ENCODE measurements at regions not wholly inside any gene's neighbourhood (a gene's known extent, or its start where the extent isn't known, plus 50 kb on each side); places are given as distances from the start of the nearest gene placed in this dataset.

GRCh38 chr2:125535089-125535488 lies 1120.9 kb upstream of the GYPC start:
- no peak overlapping the region for H3K4me3 ChIP-seq (ENCODE audit: insufficient read depth, low read depth, low read length)
- H3K9me3 ChIP-seq (ENCODE audit: control insufficient read depth, low read length), result no peaks in the 10 kb centered on the region
- H3K36me3 ChIP-seq (ENCODE audit: control insufficient read depth, insufficient read depth, low read length), result no peaks in the 10 kb centered on the region
- no peak overlapping the region for H3K27ac ChIP-seq (ENCODE audit: insufficient read depth, low read depth, low read length, poor library complexity, severe bottlenecking)
- no peaks in the 10 kb centered on the region for H3K4me1 ChIP-seq (ENCODE audit: control insufficient read depth, insufficient read depth, low read length)
- no peaks in the 10 kb centered on the region for H3K27me3 ChIP-seq (ENCODE audit: control insufficient read depth, insufficient read depth, low read length, poor library complexity, severe bottlenecking)
- 78% methylated on average over 1 of the region's 1 CpG; no CpG with 5 or more reads in 1 of the 2 experiments for WGBS, 2 experiments

GRCh38 chr2:125543968-125544514 lies 1111.9 kb upstream of the GYPC start:
- no peaks in the 10 kb centered on the region for H3K4me1 ChIP-seq (ENCODE audit: control insufficient read depth, insufficient read depth, low read length)
- no peaks in the 10 kb centered on the region for H3K9me3 ChIP-seq (ENCODE audit: control insufficient read depth, low read length)
- 97 to 100% methylated on average over 1 of the region's 1 CpG for WGBS, 2 experiments
- H3K27me3 ChIP-seq (ENCODE audit: control insufficient read depth, insufficient read depth, low read length, poor library complexity, severe bottlenecking), result no peaks in the 10 kb centered on the region
- H3K36me3 ChIP-seq (ENCODE audit: control insufficient read depth, insufficient read depth, low read length), result no peaks in the 10 kb centered on the region
- H3K4me3 ChIP-seq (ENCODE audit: insufficient read depth, low read depth, low read length), result no peak overlapping the region
- H3K27ac ChIP-seq (ENCODE audit: insufficient read depth, low read depth, low read length, poor library complexity, severe bottlenecking), result no peak overlapping the region

- Histone ChIP-seq H3K27me3 (ENCODE audit: control insufficient read depth, insufficient read depth, low read length, poor library complexity, severe bottlenecking) (no peaks in the 10 kb centered on the region), H3K4me3 (ENCODE audit: insufficient read depth, low read depth, low read length) (no peak overlapping the region), H3K9me3 (ENCODE audit: control insufficient read depth, low read length) (no peaks in the 10 kb centered on the region), H3K4me1 (ENCODE audit: control insufficient read depth, insufficient read depth, low read length) (peaks cover 4% of the 10 kb centered on the region), H3K27ac (ENCODE audit: insufficient read depth, low read depth, low read length, poor library complexity, severe bottlenecking) (no peak overlapping the region), H3K36me3 (ENCODE audit: control insufficient read depth, insufficient read depth, low read length) (no peaks in the 10 kb centered on the region)
- no CpG with 5 or more reads among the region's 1 CpG for WGBS, 2 experiments
These were observed 1102.2 kb upstream of the GYPC start for GRCh38 chr2:125553768-125554167.

GRCh38 chr2:125554956-125555355 lies 1101.0 kb upstream of the GYPC start:
- Histone ChIP-seq H3K27me3 (ENCODE audit: control insufficient read depth, insufficient read depth, low read length, poor library complexity, severe bottlenecking) (no peaks in the 10 kb centered on the region), H3K27ac (ENCODE audit: insufficient read depth, low read depth, low read length, poor library complexity, severe bottlenecking) (no peak overlapping the region), H3K4me3 (ENCODE audit: insufficient read depth, low read depth, low read length) (no peak overlapping the region), H3K9me3 (ENCODE audit: control insufficient read depth, low read length) (no peaks in the 10 kb centered on the region), H3K4me1 (ENCODE audit: control insufficient read depth, insufficient read depth, low read length) (peaks cover 4% of the 10 kb centered on the region), H3K36me3 (ENCODE audit: control insufficient read depth, insufficient read depth, low read length) (no peaks in the 10 kb centered on the region)
- WGBS, 2 experiments, result 90 to 100% methylated on average over 1 to 2 of the region's 2 CpGs

GRCh38 chr2:125559186-125559585 lies 1096.8 kb upstream of the GYPC start:
- Histone ChIP-seq H3K27ac (ENCODE audit: insufficient read depth, low read depth, low read length, poor library complexity, severe bottlenecking) (no peak overlapping the region), H3K27me3 (ENCODE audit: control insufficient read depth, insufficient read depth, low read length, poor library complexity, severe bottlenecking) (no peaks in the 10 kb centered on the region), H3K9me3 (ENCODE audit: control insufficient read depth, low read length) (no peaks in the 10 kb centered on the region), H3K4me3 (ENCODE audit: insufficient read depth, low read depth, low read length) (no peak overlapping the region), H3K36me3 (ENCODE audit: control insufficient read depth, insufficient read depth, low read length) (no peaks in the 10 kb centered on the region), H3K4me1 (ENCODE audit: control insufficient read depth, insufficient read depth, low read length) (peaks cover 2% of the 10 kb centered on the region)
- 90 to 98% methylated on average over 3 of the region's 3 CpGs for WGBS, 2 experiments

GRCh38 chr2:125560855-125561254 lies 1095.1 kb upstream of the GYPC start:
- Histone ChIP-seq H3K9me3 (ENCODE audit: control insufficient read depth, low read length) (no peaks in the 10 kb centered on the region), H3K4me1 (ENCODE audit: control insufficient read depth, insufficient read depth, low read length) (no peaks in the 10 kb centered on the region), H3K4me3 (ENCODE audit: insufficient read depth, low read depth, low read length) (no peak overlapping the region), H3K27me3 (ENCODE audit: control insufficient read depth, insufficient read depth, low read length, poor library complexity, severe bottlenecking) (no peaks in the 10 kb centered on the region), H3K36me3 (ENCODE audit: control insufficient read depth, insufficient read depth, low read length) (no peaks in the 10 kb centered on the region), H3K27ac (ENCODE audit: insufficient read depth, low read depth, low read length, poor library complexity, severe bottlenecking) (no peak overlapping the region)
- 86% methylated on average over 1 of the region's 1 CpG; no CpG with 5 or more reads in 1 of the 2 experiments for WGBS, 2 experiments

- Histone ChIP-seq H3K4me1 (ENCODE audit: control insufficient read depth, insufficient read depth, low read length) (no peaks in the 10 kb centered on the region), H3K9me3 (ENCODE audit: control insufficient read depth, low read length) (no peaks in the 10 kb centered on the region), H3K27me3 (ENCODE audit: control insufficient read depth, insufficient read depth, low read length, poor library complexity, severe bottlenecking) (no peaks in the 10 kb centered on the region), H3K36me3 (ENCODE audit: control insufficient read depth, insufficient read depth, low read length) (no peaks in the 10 kb centered on the region), H3K27ac (ENCODE audit: insufficient read depth, low read depth, low read length, poor library complexity, severe bottlenecking) (no peak overlapping the region), H3K4me3 (ENCODE audit: insufficient read depth, low read depth, low read length) (no peak overlapping the region)
- 80 to 82% methylated on average over 3 of the region's 3 CpGs for WGBS, 2 experiments
These were observed 1094.7 kb upstream of the GYPC start for GRCh38 chr2:125561302-125561701.

- H3K9me3 ChIP-seq (ENCODE audit: control insufficient read depth, low read length), result no peaks in the 10 kb centered on the region
- no peaks in the 10 kb centered on the region for H3K27me3 ChIP-seq (ENCODE audit: control insufficient read depth, insufficient read depth, low read length, poor library complexity, severe bottlenecking)
- H3K36me3 ChIP-seq (ENCODE audit: control insufficient read depth, insufficient read depth, low read length), result no peaks in the 10 kb centered on the region
- no peak overlapping the region for H3K27ac ChIP-seq (ENCODE audit: insufficient read depth, low read depth, low read length, poor library complexity, severe bottlenecking)
- no peaks in the 10 kb centered on the region for H3K4me1 ChIP-seq (ENCODE audit: control insufficient read depth, insufficient read depth, low read length)
- H3K4me3 ChIP-seq (ENCODE audit: insufficient read depth, low read depth, low read length), result no peak overlapping the region
These were observed 1093.0 kb upstream of the GYPC start for GRCh38 chr2:125562924-125563323.

- H3K4me1 ChIP-seq (ENCODE audit: control insufficient read depth, insufficient read depth, low read length), result no peaks in the 10 kb centered on the region
- 47 to 48% methylated on average over 4 of the region's 4 CpGs for WGBS, 2 experiments
- no peak overlapping the region for H3K27ac ChIP-seq (ENCODE audit: insufficient read depth, low read depth, low read length, poor library complexity, severe bottlenecking)
These were observed 1091.5 kb upstream of the GYPC start for GRCh38 chr2:125564471-125564870.

GRCh38 chr2:125566422-125566821 lies 1089.5 kb upstream of the GYPC start:
- Histone ChIP-seq H3K36me3 (ENCODE audit: control insufficient read depth, insufficient read depth, low read length) (no peaks in the 10 kb centered on the region), H3K27me3 (ENCODE audit: control insufficient read depth, insufficient read depth, low read length, poor library complexity, severe bottlenecking) (no peaks in the 10 kb centered on the region), H3K9me3 (ENCODE audit: control insufficient read depth, low read length) (no peaks in the 10 kb centered on the region), H3K4me3 (ENCODE audit: insufficient read depth, low read depth, low read length) (no peak overlapping the region), H3K27ac (ENCODE audit: insufficient read depth, low read depth, low read length, poor library complexity, severe bottlenecking) (no peak overlapping the region), H3K4me1 (ENCODE audit: control insufficient read depth, insufficient read depth, low read length) (no peaks in the 10 kb centered on the region)
- WGBS, 2 experiments, result 74 to 90% methylated on average over 3 of the region's 3 CpGs

More at GRCh38 chr2:125564471-125564870, 1091.5 kb upstream of the GYPC start:
- no peaks in the 10 kb centered on the region for H3K9me3 ChIP-seq (ENCODE audit: control insufficient read depth, low read length)
- no peak overlapping the region for H3K4me3 ChIP-seq (ENCODE audit: insufficient read depth, low read depth, low read length)
- H3K27me3 ChIP-seq (ENCODE audit: control insufficient read depth, insufficient read depth, low read length, poor library complexity, severe bottlenecking), result no peaks in the 10 kb centered on the region
- H3K36me3 ChIP-seq (ENCODE audit: control insufficient read depth, insufficient read depth, low read length), result no peaks in the 10 kb centered on the region

GRCh38 chr2:125567100-125567499 lies 1088.9 kb upstream of the GYPC start:
- no peaks in the 10 kb centered on the region for H3K36me3 ChIP-seq (ENCODE audit: control insufficient read depth, insufficient read depth, low read length)
- no peaks in the 10 kb centered on the region for H3K9me3 ChIP-seq (ENCODE audit: control insufficient read depth, low read length)
- no peak overlapping the region for H3K27ac ChIP-seq (ENCODE audit: insufficient read depth, low read depth, low read length, poor library complexity, severe bottlenecking)
- H3K4me3 ChIP-seq (ENCODE audit: insufficient read depth, low read depth, low read length), result no peak overlapping the region
- no peaks in the 10 kb centered on the region for H3K27me3 ChIP-seq (ENCODE audit: control insufficient read depth, insufficient read depth, low read length, poor library complexity, severe bottlenecking)
- no peaks in the 10 kb centered on the region for H3K4me1 ChIP-seq (ENCODE audit: control insufficient read depth, insufficient read depth, low read length)
- WGBS, 2 experiments, result 95 to 100% methylated on average over 2 of the region's 3 CpGs
